HUES64 (cell line): ENCODE measurements at regions not wholly inside any gene's neighbourhood (a gene's known extent, or its start where the extent isn't known, plus 50 kb on each side); places are given as distances from the start of the nearest gene placed in this dataset.

Source experiments
- H3K27ac ChIP-seq: 2 replicates; pipeline ENCODE4 v1.7.0; 2013; ENCODE audit warnings: low read depth, low read length, inconsistent platforms
- H3K27me3 ChIP-seq: 2 replicates; pipeline ENCODE4 v1.6.1; 2013; ENCODE audit warnings: mild to moderate bottlenecking, low read length; ENCODE audit not compliant: insufficient read depth
- H3K36me3 ChIP-seq: 2 replicates; pipeline ENCODE4 v1.6.1; 2013; ENCODE audit warnings: mild to moderate bottlenecking, low read length; ENCODE audit not compliant: insufficient read depth
- H3K4me1 ChIP-seq: 2 replicates; pipeline ENCODE4 v1.6.1; 2013; ENCODE audit warnings: mild to moderate bottlenecking, low read length, moderate library complexity; ENCODE audit not compliant: insufficient read depth
- H3K4me3 ChIP-seq: 2 replicates; pipeline ENCODE4 v1.5.1; 2013; ENCODE audit warnings: mild to moderate bottlenecking, low read length, moderate library complexity
- H3K9ac ChIP-seq: 2 replicates; pipeline ENCODE4 v1.6.1; 2013; ENCODE audit warnings: mild to moderate bottlenecking, low read depth, low read length
- H3K9me3 ChIP-seq: 2 replicates; pipeline ENCODE4 v1.6.1; 2013; ENCODE audit warnings: low read depth, low read length; ENCODE audit not compliant: insufficient read depth
- WGBS: fragments of 150-250, 120-280 bp; methylation state at CpG from one replicate; pipeline ENCODE4 v1.1.7; 2013; ENCODE audit warnings: missing lambda C conversion rate; 5-methylcytosine and 5-hydroxymethylcytosine counted together

- WGBS = 96% methylated on average over 6 of the region's 6 CpGs
- Histone ChIP-seq H3K9me3 (no peaks in the 10 kb centered on the region), H3K36me3 (no peaks in the 10 kb centered on the region), H3K4me3 (no peak overlapping the region), H3K9ac (no peak overlapping the region), H3K27ac (no peak overlapping the region), H3K4me1 (peaks cover 9% of the 10 kb centered on the region; the same call in 1 of the 2 replicates), H3K27me3 (no peaks in the 10 kb centered on the region)
Measured at GRCh38 chr18:27473318-27473717, 288.2 kb upstream of the CHST9 start.

DNA sequence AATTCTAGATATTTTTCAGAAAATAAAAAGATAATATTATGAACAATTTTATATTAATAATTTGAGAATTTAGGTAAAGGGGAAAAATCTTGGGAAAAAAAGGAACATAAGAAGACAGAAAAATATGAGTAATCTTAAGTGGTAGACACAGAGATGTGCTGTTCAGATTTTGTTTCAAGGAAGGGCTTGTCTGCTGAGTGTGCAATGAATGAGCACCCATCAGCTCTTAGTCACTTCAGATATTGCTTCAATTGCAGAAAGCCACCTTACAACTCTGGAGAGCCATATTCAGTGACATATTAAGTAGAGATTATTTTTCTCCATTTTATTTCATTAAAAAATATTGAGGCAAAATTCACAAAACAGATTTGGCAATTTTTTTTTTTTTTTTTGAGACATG is 282.0 kb upstream of the CHST9 start:
- no peaks in the 10 kb centered on the region for H3K9me3 ChIP-seq
- H3K36me3 ChIP-seq = no peaks in the 10 kb centered on the region
- no peak overlapping the region for H3K9ac ChIP-seq
- no peak overlapping the region for H3K4me3 ChIP-seq
- no peaks in the 10 kb centered on the region for H3K27me3 ChIP-seq
- H3K27ac ChIP-seq = no peak overlapping the region
- H3K4me1 ChIP-seq = 0 out of 2 replicates have a peak, but pooled peaks cover 8% of the 10 kb centered on the region

- Histone ChIP-seq H3K4me1 (0 out of 2 replicates have a peak, but pooled peaks cover 8% of the 10 kb centered on the region), H3K4me3 (no peak overlapping the region), H3K9me3 (no peaks in the 10 kb centered on the region), H3K27ac (no peak overlapping the region), H3K27me3 (no peaks in the 10 kb centered on the region), H3K9ac (no peak overlapping the region), H3K36me3 (no peaks in the 10 kb centered on the region)
- 92% methylated on average over 1 of the region's 1 CpG for WGBS
Measured at GRCh38 chr18:27461957-27462356, 276.8 kb upstream of the CHST9 start.

DNA sequence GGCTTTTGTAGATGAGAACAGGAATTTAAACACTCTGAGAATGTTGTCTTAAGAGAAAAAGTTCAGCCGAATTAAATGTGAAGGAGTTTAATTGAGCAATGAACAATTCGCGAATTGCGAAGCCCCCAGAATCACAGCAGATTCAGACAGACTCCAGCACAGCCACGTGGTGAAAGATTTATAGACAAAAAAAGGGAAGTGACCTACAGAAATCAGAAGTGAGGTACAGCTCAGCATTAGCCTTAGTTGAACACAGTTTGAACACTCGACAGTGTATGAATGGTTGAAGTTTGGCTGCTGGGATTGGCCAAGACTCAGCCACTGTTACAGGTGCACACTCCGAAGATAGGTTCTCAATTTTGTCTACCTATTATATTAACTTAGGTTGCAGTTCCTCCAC is 264.0 kb upstream of the CHST9 start:
- Histone ChIP-seq H3K9ac (no peak overlapping the region), H3K4me1 (no peaks in the 10 kb centered on the region), H3K4me3 (no peak overlapping the region), H3K27ac (no peak overlapping the region), H3K9me3 (peaks cover 6% of the 10 kb centered on the region; the same call in 1 of the 2 replicates), H3K27me3 (no peaks in the 10 kb centered on the region), H3K36me3 (no peaks in the 10 kb centered on the region)
- 95% methylated on average over 7 of the region's 7 CpGs for WGBS

GRCh38 chr18:27447930-27448329 is 262.8 kb upstream of the CHST9 start:
- H3K27me3 ChIP-seq = no peaks in the 10 kb centered on the region
- H3K4me1 ChIP-seq = no peaks in the 10 kb centered on the region
- no peak overlapping the region for H3K27ac ChIP-seq
- 97% methylated on average over 2 of the region's 2 CpGs for WGBS
- no peaks in the 10 kb centered on the region for H3K36me3 ChIP-seq
- H3K9me3 ChIP-seq = peaks cover 6% of the 10 kb centered on the region; the same call in 1 of the 2 replicates
- H3K9ac ChIP-seq = no peak overlapping the region
- no peak overlapping the region for H3K4me3 ChIP-seq

DNA sequence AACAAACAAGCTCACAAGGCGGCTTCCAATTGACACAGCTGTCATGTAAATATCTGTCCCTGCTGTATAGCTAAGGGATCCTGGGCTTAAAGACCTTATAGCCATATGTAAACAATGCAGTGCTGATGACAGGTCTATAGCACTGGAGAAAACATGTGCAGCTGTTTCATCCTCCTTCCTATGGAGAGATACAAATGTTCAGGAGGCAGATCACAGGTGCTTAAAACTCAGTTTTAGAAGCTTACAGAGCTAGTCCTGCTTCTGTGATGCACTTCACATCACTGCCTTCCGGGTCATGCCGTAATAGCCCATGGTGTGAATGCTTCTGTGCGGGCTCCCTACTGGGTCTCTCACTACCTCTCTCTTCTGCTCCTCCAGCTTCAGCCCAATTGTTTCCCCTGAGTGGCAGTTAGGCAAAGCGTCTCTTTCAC is 262.4 kb upstream of the CHST9 start:
- Histone ChIP-seq H3K4me1 (no peaks in the 10 kb centered on the region), H3K4me3 (no peak overlapping the region), H3K27me3 (no peaks in the 10 kb centered on the region), H3K27ac (no peak overlapping the region), H3K36me3 (no peaks in the 10 kb centered on the region), H3K9me3 (peaks cover 6% of the 10 kb centered on the region; the same call in 1 of the 2 replicates), H3K9ac (no peak overlapping the region)
- 64% methylated on average over 5 of the region's 5 CpGs for WGBS

DNA sequence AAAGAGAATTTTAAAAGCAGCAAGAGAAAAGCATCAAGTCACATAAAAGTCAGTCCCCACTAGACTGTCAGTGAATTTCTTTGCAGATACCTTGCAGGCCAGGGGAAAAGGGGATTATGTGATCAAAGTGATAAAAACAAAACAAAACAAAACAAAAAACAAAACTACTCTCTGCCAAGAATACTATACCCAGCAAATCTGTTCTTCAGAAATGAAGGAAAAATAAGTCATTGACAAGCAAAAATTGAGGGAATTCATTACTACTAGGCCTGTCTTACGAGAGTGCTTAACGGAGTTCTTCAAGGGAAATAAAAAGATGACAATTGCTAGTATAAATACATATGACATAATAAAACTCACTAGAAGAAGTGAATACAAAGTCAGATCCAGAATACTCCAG is 245.5 kb upstream of the CHST9 start:
- no peaks in the 10 kb centered on the region for H3K9me3 ChIP-seq
- WGBS = 100% methylated on average over 2 of the region's 2 CpGs
- no peaks in the 10 kb centered on the region; the same call in 1 of the 2 replicates for H3K4me1 ChIP-seq
- H3K27ac ChIP-seq = no peak overlapping the region
- no peaks in the 10 kb centered on the region for H3K36me3 ChIP-seq
- no peak overlapping the region for H3K4me3 ChIP-seq
- H3K9ac ChIP-seq = no peak overlapping the region
- no peaks in the 10 kb centered on the region for H3K27me3 ChIP-seq

GRCh38 chr18:27428716-27429475 is 243.8 kb upstream of the CHST9 start:
- Histone ChIP-seq H3K27ac (no peak overlapping the region), H3K4me1 (no peaks in the 10 kb centered on the region; the same call in 1 of the 2 replicates), H3K9ac (no peak overlapping the region), H3K9me3 (no peaks in the 10 kb centered on the region), H3K27me3 (no peaks in the 10 kb centered on the region), H3K36me3 (no peaks in the 10 kb centered on the region), H3K4me3 (no peak overlapping the region)
- WGBS = 92% methylated on average over 2 of the region's 2 CpGs

DNA sequence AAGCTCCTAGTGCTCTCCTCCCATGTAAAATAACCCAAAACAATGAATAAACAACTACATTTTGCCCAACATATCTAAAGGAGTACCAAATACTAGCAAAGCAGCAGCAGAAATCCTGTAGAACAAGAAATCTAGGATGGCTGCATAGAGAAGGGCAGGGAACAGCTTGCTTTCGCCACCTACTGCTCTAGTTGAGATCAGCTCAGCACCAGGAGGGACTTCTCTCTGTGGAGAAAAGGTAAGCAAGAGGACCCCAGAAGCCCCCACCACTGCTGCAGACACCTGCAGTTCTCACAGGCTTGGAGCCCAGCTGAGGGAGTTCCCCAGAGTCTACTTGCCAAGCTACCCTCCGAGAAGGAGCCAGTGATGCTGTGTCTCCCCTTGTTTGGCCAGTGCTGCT is 243.0 kb upstream of the CHST9 start:
- WGBS = 92% methylated on average over 2 of the region's 2 CpGs
- Histone ChIP-seq H3K9me3 (no peaks in the 10 kb centered on the region), H3K27ac (no peak overlapping the region), H3K9ac (no peak overlapping the region), H3K4me1 (no peaks in the 10 kb centered on the region; the same call in 1 of the 2 replicates), H3K27me3 (no peaks in the 10 kb centered on the region), H3K36me3 (no peaks in the 10 kb centered on the region), H3K4me3 (no peak overlapping the region)

DNA sequence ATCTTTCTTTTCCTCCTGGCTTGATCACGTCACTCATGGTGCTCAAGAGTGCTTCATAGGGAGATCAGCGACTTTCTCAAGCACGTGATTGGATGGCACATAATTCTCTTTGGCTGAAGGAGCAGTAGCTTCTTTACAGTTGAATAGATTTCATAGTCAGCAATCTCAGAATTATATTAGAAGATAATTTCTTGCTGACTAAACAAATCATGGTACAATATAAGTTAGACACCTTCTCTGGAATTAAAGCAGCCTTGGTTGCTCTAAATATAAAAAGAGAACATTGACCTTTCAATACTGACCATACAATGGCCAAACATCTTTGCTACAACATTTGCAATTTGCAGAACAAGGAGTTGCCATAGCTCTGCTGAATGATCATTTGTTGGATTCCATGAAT is 238.5 kb upstream of the CHST9 start:
- 90% methylated on average over 3 of the region's 3 CpGs for WGBS
- Histone ChIP-seq H3K27me3 (no peaks in the 10 kb centered on the region), H3K9me3 (no peaks in the 10 kb centered on the region), H3K9ac (no peak overlapping the region), H3K4me3 (no peak overlapping the region), H3K27ac (no peak overlapping the region), H3K36me3 (no peaks in the 10 kb centered on the region), H3K4me1 (no peaks in the 10 kb centered on the region)

DNA sequence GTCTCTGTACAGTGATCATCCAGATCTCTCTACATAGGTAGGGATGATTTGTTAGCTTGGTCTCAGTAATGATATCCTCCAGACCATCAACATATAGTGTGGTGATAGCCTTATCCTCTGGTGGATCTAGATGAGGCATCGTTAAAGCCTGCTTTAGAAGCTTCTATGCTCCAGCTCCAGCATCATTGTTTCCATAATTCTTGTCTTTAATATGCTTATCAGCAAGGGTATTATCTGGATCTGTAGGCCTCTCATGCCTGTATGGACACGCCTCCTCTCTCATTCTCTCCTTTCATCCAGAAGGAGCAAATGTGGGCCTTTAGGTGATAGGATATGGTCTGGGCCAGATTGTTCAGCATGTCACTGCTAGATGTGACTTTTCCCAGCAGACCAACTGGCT is 234.5 kb upstream of the CHST9 start:
- H3K27ac ChIP-seq = no peak overlapping the region
- H3K36me3 ChIP-seq = no peaks in the 10 kb centered on the region
- no peak overlapping the region for H3K9ac ChIP-seq
- peaks cover 3% of the 10 kb centered on the region; the same call in 1 of the 2 replicates for H3K4me1 ChIP-seq
- no CpG with 5 or more reads among the region's 2 CpGs for WGBS
- H3K9me3 ChIP-seq = no peaks in the 10 kb centered on the region
- H3K4me3 ChIP-seq = no peak overlapping the region
- no peaks in the 10 kb centered on the region for H3K27me3 ChIP-seq
